Astrocyte (in vitro differentiated cells and primary cell): ENCODE measurements at regions not wholly inside any gene's neighbourhood (a gene's known extent, or its start where the extent isn't known, plus 50 kb on each side); places are given as distances from the start of the nearest gene placed in this dataset.
A peak's percentile ranks its signal among the peaks of the same experiment; 100 is the strongest.

Experiments
- DNase-seq: peaks from one replicate; pipeline ENCODE4 v3.0.0-alpha.2; 2010; ENCODE audit warnings: low read depth
- FAIRE-seq: peaks from 2 replicates; lab custom pipeline; 2011; peaks lifted over from hg19 to GRCh38; lab: Jason Lieb, UNC
- H2AFZ ChIP-seq: 2 replicates; pipeline ENCODE4 v1.6.0; 2012; ENCODE audit warnings: low read depth, low read length, inconsistent platforms
- H3K27ac ChIP-seq: 2 replicates; pipeline ENCODE4 v1.5.1; 2011; ENCODE audit warnings: low read depth, low read length, inconsistent platforms
- H3K27me3 ChIP-seq: 2 replicates; pipeline ENCODE4 v1.6.0; 2011; ENCODE audit warnings: low read length, inconsistent platforms; ENCODE audit not compliant: insufficient read depth
- H3K36me3 ChIP-seq: 2 replicates; pipeline ENCODE4 v1.5.1; 2011; ENCODE audit warnings: low read length, inconsistent platforms; ENCODE audit not compliant: insufficient read depth
- H3K4me1 ChIP-seq: 2 replicates; pipeline ENCODE4 v1.5.1; 2011; ENCODE audit warnings: low read length, inconsistent platforms; ENCODE audit not compliant: insufficient read depth
- H3K4me2 ChIP-seq: 2 replicates; pipeline ENCODE4 v1.6.0; 2012; ENCODE audit warnings: low read length, inconsistent platforms
- H3K4me3 ChIP-seq: 2 replicates; pipeline ENCODE4 v1.5.1; 2011; ENCODE audit warnings: low read depth, mild to moderate bottlenecking, low read length, inconsistent platforms; ENCODE audit not compliant: insufficient read depth
- H3K79me2 ChIP-seq: 2 replicates; pipeline ENCODE4 v1.6.0; 2012; ENCODE audit warnings: mild to moderate bottlenecking, low read length, inconsistent platforms; ENCODE audit not compliant: insufficient read depth
- H3K9ac ChIP-seq: 2 replicates; pipeline ENCODE4 v1.6.0; 2012; ENCODE audit warnings: mild to moderate bottlenecking, low read length, inconsistent platforms
- H3K9me3 ChIP-seq: 2 replicates; pipeline ENCODE4 v1.5.1; 2012; ENCODE audit warnings: low read depth, mild to moderate bottlenecking, low read length, inconsistent platforms; ENCODE audit not compliant: insufficient read depth
- H4K20me1 ChIP-seq: 2 replicates; pipeline ENCODE4 v1.6.0; 2012; ENCODE audit warnings: low read length, inconsistent platforms; ENCODE audit not compliant: insufficient read depth
- H3K27ac Mint-ChIP-seq: one replicate; pipeline ENCODE4 v1.8.0; 2021; ENCODE audit warnings: mild to moderate bottlenecking, mixed read lengths; ENCODE audit not compliant: unreplicated experiment
- H3K27me3 Mint-ChIP-seq: one replicate; pipeline ENCODE4 v1.8.0; 2021; ENCODE audit warnings: low read depth, mixed read lengths; ENCODE audit not compliant: unreplicated experiment
- H3K36me3 Mint-ChIP-seq: one replicate; pipeline ENCODE4 v1.8.0; 2021; ENCODE audit warnings: low read depth, mixed read lengths; ENCODE audit not compliant: unreplicated experiment
- H3K4me1 Mint-ChIP-seq: one replicate; pipeline ENCODE4 v1.8.0; 2021; ENCODE audit warnings: low read depth, mixed read lengths; ENCODE audit not compliant: unreplicated experiment
- H3K4me3 Mint-ChIP-seq: one replicate; pipeline ENCODE4 v1.8.0; 2021; ENCODE audit warnings: mild to moderate bottlenecking, moderate library complexity, mixed read lengths; ENCODE audit not compliant: unreplicated experiment
- H3K9me3 Mint-ChIP-seq: one replicate; pipeline ENCODE4 v1.8.0; 2021; ENCODE audit warnings: mild to moderate bottlenecking, mixed read lengths; ENCODE audit not compliant: unreplicated experiment
- CTCF ChIP-seq: IDR thresholded peaks from 2 replicates; pipeline ENCODE4 v1.5.1; 2011; ENCODE audit warnings: low read depth, mild to moderate bottlenecking, inconsistent platforms, low read length, moderate library complexity; ENCODE audit not compliant: insufficient read depth
- EZH2 ChIP-seq: IDR thresholded peaks from 2 replicates; pipeline ENCODE4 v1.6.1; 2012; ENCODE audit warnings: mild to moderate bottlenecking, low read length, inconsistent platforms; ENCODE audit not compliant: insufficient read depth

GRCh38 chr2:72004201-72004915 lies 143.3 kb downstream of the CYP26B1 start:
- Histone ChIP-seq H3K4me1 (no peaks in the 10 kb centered on the region), H3K4me2 (no peak overlapping the region), H4K20me1 (no peaks in the 10 kb centered on the region), H3K27me3 (peaks cover 20% of the 10 kb centered on the region), H3K9me3 (peaks cover 3% of the 10 kb centered on the region), H3K4me3 (no peak overlapping the region), H3K27ac (no peak overlapping the region), H2AFZ (no peak overlapping the region), H3K9ac (no peak overlapping the region), H3K79me2 (no peaks in the 10 kb centered on the region), H3K36me3 (no peaks in the 10 kb centered on the region)
- Mint-ChIP-seq H3K4me1 (peaks cover 4% of the 10 kb centered on the region), H3K27me3 (peaks cover 57% of the 10 kb centered on the region), H3K36me3 (no peaks in the 10 kb centered on the region), H3K9me3 (peaks cover 4% of the 10 kb centered on the region), H3K27ac (peak overlapping the region; percentile 12), H3K4me3 (no peak overlapping the region)
- FAIRE-seq (no peak), DNase-seq (no peak)
- TF ChIP-seq CTCF (no peak), EZH2 (no peak)

DNA sequence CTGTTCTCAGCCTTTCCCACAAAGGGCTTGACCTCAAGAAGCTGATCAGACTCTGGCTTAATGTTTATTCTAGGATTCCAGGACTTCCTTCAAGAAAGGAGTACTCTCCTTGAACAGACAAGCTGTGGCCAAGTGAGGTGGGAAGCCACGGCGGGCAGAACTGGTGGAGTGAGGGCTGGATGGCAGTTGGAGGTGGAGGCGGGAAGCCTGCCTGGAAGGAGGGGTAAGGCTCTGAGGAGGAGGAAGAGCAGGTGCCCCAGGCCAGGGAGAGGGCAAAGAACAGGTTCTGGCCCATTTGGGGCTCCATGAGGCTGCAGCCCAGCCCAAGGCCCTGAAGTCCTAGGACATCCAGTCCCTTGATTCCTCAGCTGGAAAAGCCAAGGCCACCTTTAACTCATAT lies 143.9 kb downstream of the CYP26B1 start:
- TF ChIP-seq EZH2 = no peak
- TF ChIP-seq CTCF = no peak
- no peak overlapping the region for H3K4me3 Mint-ChIP-seq
- peaks cover 22% of the 10 kb centered on the region for H3K27me3 ChIP-seq
- no peaks in the 10 kb centered on the region for H3K79me2 ChIP-seq
- no peak overlapping the region for H2AFZ ChIP-seq
- H3K4me3 ChIP-seq = no peak overlapping the region
- H3K9ac ChIP-seq = no peak overlapping the region
- peaks cover 57% of the 10 kb centered on the region for H3K27me3 Mint-ChIP-seq
- H3K27ac Mint-ChIP-seq = no peak overlapping the region
- H3K27ac ChIP-seq = no peak overlapping the region
- H3K36me3 Mint-ChIP-seq = no peaks in the 10 kb centered on the region
- peaks cover 3% of the 10 kb centered on the region for H3K9me3 ChIP-seq
- peaks cover 4% of the 10 kb centered on the region for H3K4me1 Mint-ChIP-seq
- H3K4me1 ChIP-seq = no peaks in the 10 kb centered on the region
- DNase-seq = no peak
- H3K36me3 ChIP-seq = no peaks in the 10 kb centered on the region
- no peak for FAIRE-seq
- H3K4me2 ChIP-seq = no peak overlapping the region
- H4K20me1 ChIP-seq = no peaks in the 10 kb centered on the region
- H3K9me3 Mint-ChIP-seq = peaks cover 4% of the 10 kb centered on the region

GRCh38 chr2:72003124-72003523 lies 144.5 kb downstream of the CYP26B1 start:
- no peaks in the 10 kb centered on the region for H3K36me3 Mint-ChIP-seq
- TF ChIP-seq CTCF = no peak
- no peak for TF ChIP-seq EZH2
- H3K27me3 Mint-ChIP-seq = peaks cover 56% of the 10 kb centered on the region
- H3K4me2 ChIP-seq = no peak overlapping the region
- no peak overlapping the region for H3K27ac Mint-ChIP-seq
- no peak overlapping the region for H2AFZ ChIP-seq
- FAIRE-seq (no peak), DNase-seq (no peak)
- H3K9me3 ChIP-seq = peaks cover 3% of the 10 kb centered on the region
- no peaks in the 10 kb centered on the region for H3K79me2 ChIP-seq
- H3K4me3 Mint-ChIP-seq = no peak overlapping the region
- peaks cover 4% of the 10 kb centered on the region for H3K4me1 Mint-ChIP-seq
- H3K9ac ChIP-seq = no peak overlapping the region
- no peak overlapping the region for H3K4me3 ChIP-seq
- H3K27ac ChIP-seq = no peak overlapping the region
- no peaks in the 10 kb centered on the region for H3K4me1 ChIP-seq
- no peaks in the 10 kb centered on the region for H4K20me1 ChIP-seq
- no peaks in the 10 kb centered on the region for H3K36me3 ChIP-seq
- peaks cover 24% of the 10 kb centered on the region for H3K27me3 ChIP-seq
- peaks cover 4% of the 10 kb centered on the region for H3K9me3 Mint-ChIP-seq
